MCF 10A (cell line): ENCODE measurements at regions not wholly inside any gene's neighbourhood (a gene's known extent, or its start where the extent isn't known, plus 50 kb on each side); places are given as distances from the start of the nearest gene placed in this dataset.

Experiments
- BruUV-seq: library from RNA; stranded (reverse); fragments of 400-500 nt; replicated peaks from 2 replicates; lab custom pipeline; 2021; lab: Mats Ljungman, UMichigan
- CTCF ChIA-PET: fragments of 300-600 bp; sonication (Branson Sonifier 250); formaldehyde crosslinking; extraction: SDS; loops from one replicate; lab custom pipeline; 2021; ENCODE audit warnings: antibody characterized with exemption, inconsistent platforms; lab: Yijun Ruan, JAX
- POLR2A ChIA-PET: fragments of 300-600, 350-650 bp; sonication (Branson Sonifier 250); formaldehyde crosslinking; extraction: SDS; loops from one replicate; lab custom pipeline; 2020; ENCODE audit warnings: antibody characterized with exemption, inconsistent platforms; lab: Yijun Ruan, JAX
- DNase-seq: peaks from one replicate; pipeline ENCODE4 v3.0.0-alpha.2; 2018; ENCODE audit not compliant: unreplicated experiment
- H3K27ac Mint-ChIP-seq: one replicate; pipeline ENCODE4 v1.8.0; 2022; ENCODE audit warnings: mild to moderate bottlenecking, low read depth, mixed read lengths; ENCODE audit not compliant: unreplicated experiment
- H3K27me3 Mint-ChIP-seq: one replicate; pipeline ENCODE4 v1.8.0; 2022; ENCODE audit warnings: mixed read lengths; ENCODE audit not compliant: insufficient read depth, unreplicated experiment
- H3K36me3 Mint-ChIP-seq: one replicate; pipeline ENCODE4 v1.8.0; 2022; ENCODE audit warnings: mild to moderate bottlenecking, moderate library complexity, mixed read lengths; ENCODE audit not compliant: insufficient read depth, unreplicated experiment
- H3K4me1 Mint-ChIP-seq: one replicate; pipeline ENCODE4 v1.8.0; 2022; ENCODE audit warnings: mixed read lengths; ENCODE audit not compliant: insufficient read depth, unreplicated experiment
- H3K4me3 Mint-ChIP-seq: one replicate; pipeline ENCODE4 v1.8.0; 2022; ENCODE audit warnings: mild to moderate bottlenecking, moderate library complexity, mixed read lengths; ENCODE audit not compliant: unreplicated experiment
- H3K9me3 Mint-ChIP-seq: one replicate; pipeline ENCODE4 v1.8.0; 2022; ENCODE audit warnings: mixed read lengths; ENCODE audit not compliant: unreplicated experiment
- intact Hi-C: fragments of 100-400 bp; cut with micrococcal nuclease; formaldehyde crosslinking; loops from 2 replicates; pipeline ENCODE4 v1.14.1; 2022
- TF ChIP-seq, protein P1 (sequence below): fragments of 200-600 bp; IDR thresholded peaks from one replicate; pipeline ENCODE4 v1.8.0; 2022; ENCODE audit warnings: antibody characterized with exemption, mild to moderate bottlenecking; ENCODE audit not compliant: unreplicated experiment

DNA sequence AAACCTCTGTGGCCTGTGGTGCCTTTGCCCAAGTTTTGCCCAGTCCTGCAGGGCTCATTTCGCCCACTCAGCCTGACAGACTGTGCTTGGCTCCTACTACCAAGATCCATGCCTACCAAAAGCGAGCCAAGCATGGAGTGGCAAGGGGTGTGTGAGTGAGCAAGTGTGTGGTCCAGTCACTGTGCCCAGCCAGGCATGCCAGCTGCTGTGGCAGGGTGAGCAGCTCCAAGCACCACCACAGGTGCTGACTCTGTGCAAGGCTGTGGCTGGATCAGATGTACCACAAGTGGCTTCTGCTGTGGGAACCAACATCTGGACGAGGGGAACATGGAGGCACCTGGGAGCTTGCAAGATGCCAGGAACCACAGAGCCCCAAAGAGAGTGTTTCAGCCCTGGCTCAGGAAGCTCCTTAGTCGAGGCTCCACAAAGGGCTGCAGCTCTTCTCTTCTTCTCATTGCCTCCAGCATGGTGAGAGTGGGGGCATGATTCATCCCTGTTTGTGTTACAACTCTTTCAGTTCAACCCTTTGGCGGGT is 1564.2 kb upstream of the MIR17HG start:
- BruUV-seq, result no TSS peak
- ChIA-PET CTCF (no interaction called here), POLR2A (no interaction called here)
- Mint-ChIP-seq H3K4me3 (no peak overlapping the region), H3K27me3 (no peaks in the 10 kb centered on the region), H3K9me3 (no peaks in the 10 kb centered on the region), H3K27ac (no peak overlapping the region), H3K4me1 (no peaks in the 10 kb centered on the region), H3K36me3 (no peaks in the 10 kb centered on the region)
- DNase-seq, result no peak
- intact Hi-C loops, result no loop called here
- TF ChIP-seq, protein P1, sequence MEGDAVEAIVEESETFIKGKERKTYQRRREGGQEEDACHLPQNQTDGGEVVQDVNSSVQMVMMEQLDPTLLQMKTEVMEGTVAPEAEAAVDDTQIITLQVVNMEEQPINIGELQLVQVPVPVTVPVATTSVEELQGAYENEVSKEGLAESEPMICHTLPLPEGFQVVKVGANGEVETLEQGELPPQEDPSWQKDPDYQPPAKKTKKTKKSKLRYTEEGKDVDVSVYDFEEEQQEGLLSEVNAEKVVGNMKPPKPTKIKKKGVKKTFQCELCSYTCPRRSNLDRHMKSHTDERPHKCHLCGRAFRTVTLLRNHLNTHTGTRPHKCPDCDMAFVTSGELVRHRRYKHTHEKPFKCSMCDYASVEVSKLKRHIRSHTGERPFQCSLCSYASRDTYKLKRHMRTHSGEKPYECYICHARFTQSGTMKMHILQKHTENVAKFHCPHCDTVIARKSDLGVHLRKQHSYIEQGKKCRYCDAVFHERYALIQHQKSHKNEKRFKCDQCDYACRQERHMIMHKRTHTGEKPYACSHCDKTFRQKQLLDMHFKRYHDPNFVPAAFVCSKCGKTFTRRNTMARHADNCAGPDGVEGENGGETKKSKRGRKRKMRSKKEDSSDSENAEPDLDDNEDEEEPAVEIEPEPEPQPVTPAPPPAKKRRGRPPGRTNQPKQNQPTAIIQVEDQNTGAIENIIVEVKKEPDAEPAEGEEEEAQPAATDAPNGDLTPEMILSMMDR, result no peak

DNA sequence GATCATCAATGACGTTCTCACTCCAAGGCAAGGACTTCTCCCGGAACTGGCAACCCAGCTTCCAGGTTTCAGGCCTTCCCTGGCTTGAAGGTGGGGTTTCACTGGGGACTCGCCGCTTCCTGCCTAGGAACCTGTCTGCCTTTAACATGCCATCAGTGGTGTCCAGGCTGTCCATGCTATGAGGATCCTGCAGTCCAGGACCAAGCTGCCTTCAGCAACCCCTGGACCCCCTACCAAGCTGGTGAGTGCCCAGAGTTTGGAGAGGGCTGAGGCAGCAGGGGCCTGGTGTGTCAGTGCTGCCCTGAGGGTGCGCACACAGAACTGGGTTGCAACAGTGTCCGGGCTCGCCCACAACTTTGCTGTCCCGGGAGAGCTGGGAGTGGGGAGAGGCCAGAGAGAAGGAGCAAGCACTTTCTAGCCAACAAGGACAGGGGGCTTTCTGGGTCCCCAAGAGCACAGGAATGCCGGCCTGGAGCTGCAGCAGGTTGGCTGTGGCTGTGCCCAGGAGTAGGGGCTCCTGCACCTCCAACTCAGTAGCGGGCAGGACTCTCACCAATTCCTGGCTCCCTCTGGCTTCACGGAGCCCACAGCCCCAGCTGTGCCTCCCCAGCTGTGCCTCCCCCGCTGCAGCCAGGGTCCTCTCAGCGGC is 1563.2 kb upstream of the MIR17HG start:
- intact Hi-C loops, result no loop called here
- no peak for DNase-seq
- TF ChIP-seq, protein P1, result no peak
- H3K27ac Mint-ChIP-seq, result no peak overlapping the region
- no peaks in the 10 kb centered on the region for H3K4me1 Mint-ChIP-seq
- no peaks in the 10 kb centered on the region for H3K36me3 Mint-ChIP-seq
- no peak overlapping the region for H3K4me3 Mint-ChIP-seq
- no peaks in the 10 kb centered on the region for H3K27me3 Mint-ChIP-seq
- no TSS peak for BruUV-seq
- no peaks in the 10 kb centered on the region for H3K9me3 Mint-ChIP-seq
- ChIA-PET POLR2A (no interaction called here), CTCF (no interaction called here)

- Mint-ChIP-seq H3K36me3 (no peaks in the 10 kb centered on the region), H3K27me3 (no peaks in the 10 kb centered on the region), H3K27ac (no peak overlapping the region), H3K4me1 (no peaks in the 10 kb centered on the region), H3K4me3 (no peak overlapping the region), H3K9me3 (no peaks in the 10 kb centered on the region)
- no TSS peak for BruUV-seq
- no peak for DNase-seq
- intact Hi-C loops, result no loop called here
- POLR2A ChIA-PET, result interaction anchor here (1.0 kb wide), 1 partner anchor 52 kb away, joined by 5 read pairs; no protein-coding TSS in a partner anchor
- CTCF ChIA-PET, result no interaction called here
- TF ChIP-seq, protein P1, result no peak
Observed at GRCh38 chr13:89786531-89786930, 1561.0 kb upstream of the MIR17HG start.

DNA sequence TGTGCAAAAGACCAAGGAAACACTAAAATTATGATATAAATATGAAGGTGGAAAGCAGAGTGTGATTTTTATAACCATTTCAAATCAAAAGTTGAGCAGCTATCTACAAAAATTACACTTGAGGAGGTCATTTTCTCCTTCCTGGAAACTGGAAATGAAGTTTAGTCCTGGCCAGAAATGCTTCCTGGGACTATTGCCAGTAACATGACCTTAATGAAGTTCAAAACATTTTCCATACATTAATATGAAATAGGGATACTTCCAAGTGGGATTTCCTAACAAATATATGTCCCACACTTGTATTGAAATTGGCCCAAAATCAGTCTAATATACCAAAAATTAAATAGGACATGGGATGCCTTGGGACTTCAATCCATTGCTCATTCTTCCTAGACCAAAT is 1556.8 kb upstream of the MIR17HG start:
- POLR2A ChIA-PET, result interaction anchor here (0.7 kb wide), 1 partner anchor 1380 kb away, joined by 3 read pairs; no protein-coding TSS in a partner anchor
- TF ChIP-seq, protein P1, result no peak
- no TSS peak for BruUV-seq
- intact Hi-C loops, result no loop called here
- Mint-ChIP-seq H3K9me3 (no peaks in the 10 kb centered on the region), H3K4me3 (no peak overlapping the region), H3K27me3 (no peaks in the 10 kb centered on the region), H3K36me3 (no peaks in the 10 kb centered on the region), H3K27ac (no peak overlapping the region), H3K4me1 (no peaks in the 10 kb centered on the region)
- no peak for DNase-seq
- CTCF ChIA-PET, result interaction anchor here (0.6 kb wide), 1 partner anchor 1715 kb away, joined by 3 read pairs; no protein-coding TSS in a partner anchor
